ENCODE measurements at regions not wholly inside any gene's neighbourhood (a gene's known extent, or its start where the extent isn't known, plus 50 kb on each side); places are given as distances from the start of the nearest gene placed in this dataset.
"Not testable (repeated sequence)": the region's sequence is repeated elsewhere in the genome, so short reads cannot be mapped to it uniquely, and the experiment has no call there.

GRCh38 chr9:30250872-30251271, 2133.6 kb upstream of the ACO1 start:
- TF ChIP-seq CTCF (IDR thresholded peaks at IDR 0.05) = no peak
- ATAC-seq (no peak), DNase-seq (no peak)
- Mint-ChIP-seq H3K4me3 (no peak overlapping the region), H3K36me3 (ENCODE audit: low read depth) (no peaks in the 10 kb centered on the region), H3K4me1 (ENCODE audit: low read depth) (no peaks in the 10 kb centered on the region), H3K27me3 (no peaks in the 10 kb centered on the region), H3K27ac (no peak overlapping the region), H3K9me3 (no peaks in the 10 kb centered on the region)
- CTCF ChIA-PET = no interaction called here
- POLR2A ChIA-PET = no interaction called here
- intact Hi-C loops (cut with micrococcal nuclease) = no loop called here

GRCh38 chr9:30258094-30258493, 2126.3 kb upstream of the ACO1 start:
- Mint-ChIP-seq H3K4me3 (no peak overlapping the region), H3K4me1 (ENCODE audit: low read depth) (no peaks in the 10 kb centered on the region), H3K27ac (no peak overlapping the region), H3K27me3 (no peaks in the 10 kb centered on the region), H3K36me3 (ENCODE audit: low read depth) (no peaks in the 10 kb centered on the region), H3K9me3 (peaks cover 4% of the 10 kb centered on the region)
- CTCF ChIA-PET = no interaction called here
- DNase-seq = no peak
- POLR2A ChIA-PET = no interaction called here
- intact Hi-C loops (cut with micrococcal nuclease) = no loop called here
- no peak for ATAC-seq
- TF ChIP-seq CTCF (IDR thresholded peaks at IDR 0.05) = no peak

- intact Hi-C loops (cut with micrococcal nuclease) = no loop called here
- ATAC-seq (no peak), DNase-seq (no peak)
- no peaks in the 10 kb centered on the region for H3K4me1 Mint-ChIP-seq (ENCODE audit: low read depth)
- no peak overlapping the region for H3K4me3 Mint-ChIP-seq
- H3K36me3 Mint-ChIP-seq (ENCODE audit: low read depth) = no peaks in the 10 kb centered on the region
- peaks cover 2% of the 10 kb centered on the region for H3K9me3 Mint-ChIP-seq
- H3K27me3 Mint-ChIP-seq = no peaks in the 10 kb centered on the region
- POLR2A ChIA-PET = no interaction called here
- CTCF ChIA-PET = no interaction called here
- no peak for TF ChIP-seq CTCF (IDR thresholded peaks at IDR 0.05)
- no peak overlapping the region for H3K27ac Mint-ChIP-seq
These were observed 2104.1 kb upstream of the ACO1 start for GRCh38 chr9:30280229-30280900.

GRCh38 chr9:30289435-30289834, 2095.0 kb upstream of the ACO1 start:
- POLR2A ChIA-PET = no interaction called here
- intact Hi-C loops (cut with micrococcal nuclease) = no loop called here
- Mint-ChIP-seq H3K4me3 (no peak overlapping the region), H3K27me3 (no peaks in the 10 kb centered on the region), H3K9me3 (no peaks in the 10 kb centered on the region), H3K27ac (no peak overlapping the region), H3K4me1 (ENCODE audit: low read depth) (no peaks in the 10 kb centered on the region), H3K36me3 (ENCODE audit: low read depth) (no peaks in the 10 kb centered on the region)
- CTCF ChIA-PET = no interaction called here
- no peak for DNase-seq
- TF ChIP-seq CTCF (IDR thresholded peaks at IDR 0.05) = no peak
- no peak for ATAC-seq

GRCh38 chr9:30292026-30292425, 2092.4 kb upstream of the ACO1 start:
- ATAC-seq; H3K27ac Mint-ChIP-seq; H3K4me3 Mint-ChIP-seq; H3K36me3 Mint-ChIP-seq (ENCODE audit: low read depth); intact Hi-C loops (cut with micrococcal nuclease); POLR2A ChIA-PET; H3K27me3 Mint-ChIP-seq; H3K9me3 Mint-ChIP-seq; DNase-seq; H3K4me1 Mint-ChIP-seq (ENCODE audit: low read depth): not testable (repeated sequence)
- CTCF ChIA-PET = interaction anchor here (1.1 kb wide), 1 partner anchor 8 kb away, joined by 3 read pairs; no protein-coding TSS in a partner anchor

GRCh38 chr9:30293231-30293630, 2091.2 kb upstream of the ACO1 start:
- no peaks in the 10 kb centered on the region for H3K36me3 Mint-ChIP-seq (ENCODE audit: low read depth)
- CTCF ChIA-PET = no interaction called here
- H3K27me3 Mint-ChIP-seq = no peaks in the 10 kb centered on the region
- no peak overlapping the region for H3K27ac Mint-ChIP-seq
- ATAC-seq (no peak), DNase-seq (no peak)
- TF ChIP-seq CTCF (IDR thresholded peaks at IDR 0.05) = no peak
- POLR2A ChIA-PET = no interaction called here
- H3K4me3 Mint-ChIP-seq = no peak overlapping the region
- H3K9me3 Mint-ChIP-seq = no peaks in the 10 kb centered on the region
- intact Hi-C loops (cut with micrococcal nuclease) = no loop called here
- no peaks in the 10 kb centered on the region for H3K4me1 Mint-ChIP-seq (ENCODE audit: low read depth)
